Gastroesophageal sphincter (tissue), 4 donors: ENCODE measurements at regions not wholly inside any gene's neighbourhood (a gene's known extent, or its start where the extent isn't known, plus 50 kb on each side); places are given as distances from the start of the nearest gene placed in this dataset.
"Not testable (repeated sequence)": the region's sequence is repeated elsewhere in the genome, so short reads cannot be mapped to it uniquely, and the experiment has no call there.

Experiments
- ATAC-seq: fragments of 150-250 bp; one replicate; pipeline ENCODE4 v1.9.1; 2016; ENCODE audit warnings: mild to moderate bottlenecking, moderate library complexity
- H3K27ac ChIP-seq, 4 donors: fragments of 200-600 bp; sonication (generic) in 3 of 4; 1 replicate in 3 of 4; 2 replicates in 1 of 4; pipeline ENCODE4 v1.5.1; 2016 to 2019
- H3K27me3 ChIP-seq: fragments of 200-600 bp; sonication (generic); one replicate; pipeline ENCODE4 v1.5.1; 2019
- H3K36me3 ChIP-seq, 2 donors: fragments of 200-600 bp; sonication (generic); one replicate each; pipeline ENCODE4 v1.5.1; 2019; ENCODE audit warnings: control low read depth in 1 of 2
- H3K4me1 ChIP-seq, 3 donors: fragments of 200-600 bp; sonication (generic); 1 replicate in 2 of 3; 2 replicates in 1 of 3; pipeline ENCODE4 v1.5.1; 2016 to 2019; ENCODE audit warnings: control low read depth in 2 of 3
- H3K4me3 ChIP-seq, 2 donors: fragments of 200-600 bp; sonication (generic); one replicate each; pipeline ENCODE4 v1.5.1; 2019; ENCODE audit warnings: mild to moderate bottlenecking in 1 of 2, moderate library complexity in 1 of 2
- H3K9me3 ChIP-seq, 3 donors: fragments of 200-600 bp; sonication (generic); one replicate each; pipeline ENCODE4 v1.5.1; 2017 to 2019; ENCODE audit warnings: control low read depth in 2 of 3
- EP300 ChIP-seq: sonication (generic); formaldehyde crosslinking; IDR thresholded peaks from one replicate; pipeline ENCODE4 v1.6.1; 2017; ENCODE audit warnings: antibody characterized with exemption, mild to moderate bottlenecking
- POLR2A ChIP-seq, 2 donors: fragments of 450-650 bp; IDR thresholded peaks; one replicate each; pipeline ENCODE4 v1.6.1; 2017; ENCODE audit warnings: antibody characterized with exemption in 2 of 2, mild to moderate bottlenecking in 2 of 2, moderate library complexity in 1 of 2
- POLR2AphosphoS5 ChIP-seq: sonication (generic); formaldehyde crosslinking; IDR thresholded peaks from one replicate; pipeline ENCODE4 v1.6.1; 2017; ENCODE audit warnings: antibody characterized with exemption
- WGBS, 2 donors: methylation state at CpG; one replicate each; pipeline ENCODE4 v1.1.5; 2018; ENCODE audit warnings: low coverage in 1 of 2; 5-methylcytosine and 5-hydroxymethylcytosine counted together
- TF ChIP-seq, protein P1 (sequence below), 4 experiments: fragments of 200-600 bp in 2 of 4; fragments of 450-650 bp in 2 of 4; sonication (generic) in 1 of 4; IDR thresholded peaks; one replicate each; pipeline ENCODE4 v1.5.1; 2017 to 2019; ENCODE audit warnings: antibody characterized with exemption in 4 of 4, mild to moderate bottlenecking in 2 of 4, moderate library complexity in 2 of 4

DNA sequence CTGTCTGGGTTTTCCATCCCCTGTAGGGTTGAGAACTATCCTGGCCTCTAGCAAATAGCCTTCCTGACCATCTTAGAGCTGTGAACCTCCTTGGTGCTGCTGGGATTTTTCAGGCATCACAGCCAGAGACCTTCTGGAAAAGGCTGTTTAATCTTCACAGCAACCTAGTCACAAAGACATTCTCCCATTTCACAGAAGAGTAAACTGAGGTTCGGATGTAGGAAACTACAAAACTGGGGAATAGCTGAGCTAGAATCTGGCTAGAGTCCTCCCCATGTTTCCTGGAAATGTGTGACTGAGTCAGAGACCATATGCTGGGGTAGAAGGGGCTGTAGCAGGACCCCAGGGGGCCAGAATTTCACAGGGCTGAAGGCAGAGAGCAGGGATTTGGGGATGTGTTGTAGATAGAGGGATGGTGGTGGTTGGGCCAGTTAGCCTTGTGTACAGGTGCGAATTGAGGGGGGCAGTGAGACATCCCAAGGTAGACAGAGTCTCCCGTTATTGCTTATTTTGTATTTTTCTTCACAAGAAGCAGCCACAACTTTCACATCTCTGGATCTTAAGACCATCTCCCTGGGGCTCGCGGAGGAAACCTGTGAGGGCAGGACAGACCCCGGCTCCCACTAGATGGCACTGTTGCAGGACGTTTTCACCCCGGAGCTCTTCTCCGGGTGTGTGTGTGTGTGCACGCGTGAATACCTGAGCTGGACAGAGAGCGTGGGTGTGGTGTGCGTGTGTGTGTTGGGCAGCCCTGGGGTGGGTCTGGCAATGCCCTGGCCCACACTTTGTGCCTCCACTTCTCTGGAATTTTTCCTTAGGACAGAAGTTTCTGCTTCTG, 66.9 kb upstream of the PRR23C start:
- TF ChIP-seq EP300: no peak
- TF ChIP-seq, protein P1, sequence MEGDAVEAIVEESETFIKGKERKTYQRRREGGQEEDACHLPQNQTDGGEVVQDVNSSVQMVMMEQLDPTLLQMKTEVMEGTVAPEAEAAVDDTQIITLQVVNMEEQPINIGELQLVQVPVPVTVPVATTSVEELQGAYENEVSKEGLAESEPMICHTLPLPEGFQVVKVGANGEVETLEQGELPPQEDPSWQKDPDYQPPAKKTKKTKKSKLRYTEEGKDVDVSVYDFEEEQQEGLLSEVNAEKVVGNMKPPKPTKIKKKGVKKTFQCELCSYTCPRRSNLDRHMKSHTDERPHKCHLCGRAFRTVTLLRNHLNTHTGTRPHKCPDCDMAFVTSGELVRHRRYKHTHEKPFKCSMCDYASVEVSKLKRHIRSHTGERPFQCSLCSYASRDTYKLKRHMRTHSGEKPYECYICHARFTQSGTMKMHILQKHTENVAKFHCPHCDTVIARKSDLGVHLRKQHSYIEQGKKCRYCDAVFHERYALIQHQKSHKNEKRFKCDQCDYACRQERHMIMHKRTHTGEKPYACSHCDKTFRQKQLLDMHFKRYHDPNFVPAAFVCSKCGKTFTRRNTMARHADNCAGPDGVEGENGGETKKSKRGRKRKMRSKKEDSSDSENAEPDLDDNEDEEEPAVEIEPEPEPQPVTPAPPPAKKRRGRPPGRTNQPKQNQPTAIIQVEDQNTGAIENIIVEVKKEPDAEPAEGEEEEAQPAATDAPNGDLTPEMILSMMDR (IDR thresholded peaks at IDR 0.05): peak in 3 of 4 experiments; percentile 29 to 75 (median 33)
- TF ChIP-seq POLR2A (IDR thresholded peaks at IDR 0.05): no peak
- TF ChIP-seq POLR2AphosphoS5: no peak
- ATAC-seq: peak; percentile 48
- WGBS, 2 donors: 0 to 33% methylated on average over 1 to 2 of the region's 13 CpGs
- Histone ChIP-seq H3K27ac (no peak overlapping the region), H3K9me3 (no peaks in the 10 kb centered on the region), H3K36me3 (no peaks in the 10 kb centered on the region), H3K4me3 (no peak overlapping the region), H3K27me3 (peaks cover 28% of the 10 kb centered on the region), H3K4me1 (no peaks in the 10 kb centered on the region)

DNA sequence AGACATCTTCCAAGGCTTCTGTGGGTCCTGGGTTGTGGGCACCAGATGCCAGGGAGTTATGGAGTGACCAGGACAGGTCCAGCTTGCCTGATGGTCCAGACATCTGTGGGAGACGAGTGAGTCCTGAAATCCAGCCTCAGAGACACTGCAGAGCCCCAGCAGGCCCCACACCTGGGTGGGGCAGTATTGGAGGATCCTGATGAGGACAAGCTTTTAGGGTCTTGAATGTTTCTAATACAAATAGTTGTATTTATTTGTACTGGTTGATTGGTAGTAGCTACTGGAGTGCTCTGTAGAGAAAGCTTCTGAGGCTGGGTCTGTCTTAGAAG, 67.5 kb upstream of the PRR23C start:
- TF ChIP-seq EP300 (no peak), POLR2A (IDR thresholded peaks at IDR 0.05) (no peak), POLR2AphosphoS5 (no peak)
- TF ChIP-seq, protein P1 (IDR thresholded peaks at IDR 0.05): no peak
- Histone ChIP-seq H3K36me3 (no peaks in the 10 kb centered on the region), H3K27me3 (peaks cover 24% of the 10 kb centered on the region), H3K4me3 (no peak overlapping the region), H3K27ac (no peak overlapping the region), H3K4me1 (no peaks in the 10 kb centered on the region), H3K9me3 (no peaks in the 10 kb centered on the region)
- WGBS, 2 donors: 0% methylated on average over 1 of the region's 1 CpG; no CpG with 5 or more reads in 1 of the 2 donors
- ATAC-seq: no peak

DNA sequence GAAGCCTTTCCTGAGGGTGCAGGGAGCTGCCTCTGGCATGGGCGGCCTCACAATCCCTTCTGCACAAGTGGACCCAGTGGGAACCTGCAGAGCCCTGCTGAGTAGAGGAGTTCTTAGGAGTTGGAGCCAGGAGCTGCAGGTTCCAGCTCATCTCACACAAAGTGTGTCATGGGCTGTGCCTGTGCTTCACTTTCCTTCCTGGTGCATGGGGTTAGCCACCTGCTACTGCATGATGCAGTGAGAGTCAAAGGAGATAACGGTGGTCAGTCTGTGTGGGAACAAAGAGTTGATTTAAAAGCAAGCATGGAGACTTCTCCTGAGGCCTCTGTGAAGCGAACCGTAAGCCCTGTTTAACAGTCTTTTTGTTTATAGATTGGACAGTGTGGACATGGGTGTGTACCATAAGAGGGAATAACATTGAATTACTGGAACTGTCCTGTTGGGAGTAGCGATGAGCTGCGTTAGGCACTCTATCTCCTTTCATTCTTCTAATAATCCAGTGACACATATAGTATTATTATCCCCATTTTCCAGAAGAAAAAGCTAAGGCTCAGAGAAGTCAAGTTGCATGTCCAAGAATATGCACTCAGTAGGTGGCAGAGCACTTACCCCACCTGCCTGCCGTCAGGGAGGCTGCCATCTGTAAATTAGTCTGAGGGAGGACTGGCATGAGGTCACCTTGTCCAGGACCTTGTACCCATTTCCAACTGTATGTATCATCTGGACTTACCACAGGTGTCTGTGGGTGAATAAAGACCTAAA, 68.7 kb upstream of the PRR23C start:
- WGBS, 2 donors: 63 to 87% methylated on average over 4 to 5 of the region's 7 CpGs
- TF ChIP-seq POLR2AphosphoS5 (no peak), POLR2A (IDR thresholded peaks at IDR 0.05) (no peak)
- TF ChIP-seq, protein P1 (IDR thresholded peaks at IDR 0.05): no peak
- no peak overlapping the region for H3K4me3 ChIP-seq
- no peaks in the 10 kb centered on the region for H3K36me3 ChIP-seq
- H3K9me3 ChIP-seq: no peaks in the 10 kb centered on the region
- ATAC-seq: peak; percentile 20
- H3K27me3 ChIP-seq: peaks cover 17% of the 10 kb centered on the region
- no peak overlapping the region for H3K27ac ChIP-seq
- H3K4me1 ChIP-seq: no peaks in the 10 kb centered on the region

DNA sequence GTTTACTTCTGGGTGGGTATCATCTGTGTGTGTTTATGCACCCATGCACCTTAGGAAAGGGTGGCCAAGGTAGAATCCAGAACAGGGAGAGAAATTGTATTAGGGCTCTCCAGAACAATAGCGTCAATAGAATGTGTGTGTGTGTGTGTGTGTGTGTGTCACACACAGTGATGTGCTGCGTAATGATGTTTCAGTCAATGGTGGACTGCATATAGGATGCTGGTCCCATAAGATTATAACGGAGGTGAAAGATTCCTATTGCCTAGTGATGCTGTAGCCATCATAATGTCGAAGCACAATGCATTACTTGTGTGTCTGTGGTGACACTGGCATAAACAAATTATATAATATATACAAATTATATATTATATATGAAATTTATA, 69.3 kb upstream of the PRR23C start:
- peaks cover 17% of the 10 kb centered on the region for H3K27me3 ChIP-seq
- H3K36me3 ChIP-seq: no peaks in the 10 kb centered on the region
- no peaks in the 10 kb centered on the region for H3K4me1 ChIP-seq
- no peak for ATAC-seq
- no peak overlapping the region for H3K27ac ChIP-seq
- no peak overlapping the region for H3K4me3 ChIP-seq
- TF ChIP-seq POLR2A (IDR thresholded peaks at IDR 0.05): no peak
- TF ChIP-seq, protein P1 (IDR thresholded peaks at IDR 0.05): no peak
- TF ChIP-seq EP300: no peak
- no peak for TF ChIP-seq POLR2AphosphoS5
- H3K9me3 ChIP-seq: no peaks in the 10 kb centered on the region
- WGBS, 2 donors: 83 to 84% methylated on average over 3 to 4 of the region's 4 CpGs

DNA sequence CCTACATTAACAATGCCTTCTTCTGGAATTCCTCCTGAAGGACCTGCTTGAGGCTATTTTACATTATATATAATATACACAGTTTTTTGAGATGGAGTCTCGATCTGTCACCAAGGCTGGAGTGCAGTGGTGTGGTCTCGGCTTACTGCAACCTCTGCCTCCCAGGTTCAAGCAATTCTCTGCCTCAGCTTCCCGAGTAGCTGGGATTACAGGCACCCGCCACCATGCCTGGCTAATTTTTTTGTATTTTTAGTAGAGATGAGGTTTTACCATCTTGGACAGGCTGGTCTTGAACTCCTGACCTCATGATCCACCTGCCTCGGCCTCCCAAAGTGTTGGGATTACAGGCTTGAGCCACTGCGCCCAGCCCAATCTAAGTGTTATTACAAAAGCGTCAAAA, 71.9 kb upstream of the PRR23C start:
- WGBS, 2 donors: 85 to 89% methylated on average over 5 to 7 of the region's 7 CpGs
- not testable (repeated sequence) for ATAC-seq

More for the DNA sequence above, 71.9 kb upstream of the PRR23C start:
- H3K27me3 ChIP-seq, H3K4me1 ChIP-seq, H3K36me3 ChIP-seq, H3K27ac ChIP-seq, H3K4me3 ChIP-seq, H3K9me3 ChIP-seq: not testable (repeated sequence)
